HG02885 (cell line): ENCODE measurements at regions not wholly inside any gene's neighbourhood (a gene's known extent, or its start where the extent isn't known, plus 50 kb on each side); places are given as distances from the start of the nearest gene placed in this dataset.

Experiments
- ATAC-seq: cut with Tn5 transposase; IDR thresholded peaks from one replicate; pipeline ENCODE4 v1.9.1; 2021; ENCODE audit warnings: mild to moderate bottlenecking; ENCODE audit not compliant: unreplicated experiment, poor library complexity

DNA sequence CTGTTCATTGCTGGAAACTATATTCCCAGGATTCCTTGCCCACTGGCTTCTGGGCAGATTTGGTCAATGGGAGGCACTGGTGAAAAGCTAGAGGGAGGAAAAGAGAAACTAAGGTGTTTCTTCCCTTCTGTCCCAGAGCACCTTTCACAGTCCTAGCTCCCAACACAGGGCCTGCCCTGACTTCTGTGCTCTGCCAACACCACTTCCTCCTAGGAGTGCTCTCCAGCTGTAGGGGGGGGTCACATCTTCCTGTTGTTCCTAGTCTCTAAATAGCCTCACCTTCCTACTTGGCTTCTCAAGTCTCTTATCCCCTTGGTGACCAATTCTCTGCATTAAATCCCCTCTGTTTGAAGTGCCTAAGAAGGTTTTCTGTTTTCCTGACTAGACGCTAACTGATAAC, 115.4 kb downstream of the ADRB2 start:
- ATAC-seq: no peak

DNA sequence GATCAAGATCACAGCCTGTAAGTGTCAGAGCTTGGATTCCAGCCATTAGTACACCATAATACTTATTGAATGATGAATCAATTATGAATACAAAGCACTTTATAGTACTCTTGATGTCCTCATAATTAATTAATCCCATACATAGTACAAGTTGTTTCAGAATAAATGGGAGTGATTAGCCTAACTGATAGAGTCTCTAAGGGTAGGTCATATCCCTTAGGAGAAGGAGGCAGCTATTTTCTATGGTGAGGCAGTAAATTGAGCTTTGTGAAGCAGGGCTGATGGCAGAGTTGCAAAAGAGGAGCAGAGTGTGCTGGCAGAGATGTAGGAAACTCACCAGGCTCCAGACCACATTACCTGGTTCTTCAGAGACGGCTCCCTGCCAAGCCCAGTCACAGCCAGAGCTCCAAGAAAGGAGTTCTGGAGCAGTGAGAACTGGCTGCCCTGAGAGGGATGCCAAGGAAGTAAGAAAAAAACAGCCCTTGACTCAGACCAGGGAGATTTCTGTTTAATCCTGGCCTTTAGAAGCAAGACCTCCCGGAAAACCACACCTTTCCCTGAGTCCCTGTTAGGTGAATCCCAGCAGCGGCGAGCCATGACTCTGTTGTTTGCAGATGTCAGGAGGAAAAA, 112.9 kb downstream of the SH3TC2 start:
- no peak for ATAC-seq

DNA sequence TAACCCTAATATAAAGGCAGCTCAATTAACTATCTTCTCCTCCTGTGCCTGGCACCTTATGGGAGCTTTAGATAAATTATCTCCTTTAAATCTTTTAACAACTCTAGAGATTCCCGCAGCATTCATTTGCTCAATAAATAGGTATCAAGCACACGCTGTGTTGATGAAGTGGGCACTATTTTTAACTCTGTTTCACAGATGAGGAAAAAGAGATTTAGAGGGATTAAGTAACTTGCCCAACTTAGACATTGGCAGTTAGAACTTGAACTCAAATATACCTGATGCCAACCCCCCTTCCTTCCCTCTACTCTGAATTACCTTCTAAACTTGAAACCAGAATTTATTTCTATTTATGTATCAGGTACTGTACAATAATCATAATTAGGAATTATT, 112.4 kb downstream of the SH3TC2 start:
- ATAC-seq: no peak

DNA sequence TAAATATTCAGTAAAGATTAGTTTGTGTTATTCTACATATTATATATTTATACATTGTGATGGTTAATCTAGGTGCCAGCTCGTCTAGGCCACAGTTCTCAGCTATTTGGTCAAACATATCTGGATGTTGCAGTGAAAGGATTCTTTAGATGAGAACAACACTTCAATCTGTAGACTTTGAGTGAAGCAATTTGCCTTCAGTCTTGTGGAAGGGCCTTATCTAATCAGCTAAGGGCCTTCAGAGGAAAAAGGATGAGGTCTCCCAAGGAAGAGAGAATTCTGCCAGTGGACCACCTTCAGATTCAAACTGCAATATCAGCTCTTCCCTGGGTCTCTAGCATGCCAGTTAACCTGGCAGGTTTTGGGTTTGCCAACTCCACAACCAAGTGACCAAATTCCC, 112.0 kb downstream of the SH3TC2 start:
- no peak for ATAC-seq

DNA sequence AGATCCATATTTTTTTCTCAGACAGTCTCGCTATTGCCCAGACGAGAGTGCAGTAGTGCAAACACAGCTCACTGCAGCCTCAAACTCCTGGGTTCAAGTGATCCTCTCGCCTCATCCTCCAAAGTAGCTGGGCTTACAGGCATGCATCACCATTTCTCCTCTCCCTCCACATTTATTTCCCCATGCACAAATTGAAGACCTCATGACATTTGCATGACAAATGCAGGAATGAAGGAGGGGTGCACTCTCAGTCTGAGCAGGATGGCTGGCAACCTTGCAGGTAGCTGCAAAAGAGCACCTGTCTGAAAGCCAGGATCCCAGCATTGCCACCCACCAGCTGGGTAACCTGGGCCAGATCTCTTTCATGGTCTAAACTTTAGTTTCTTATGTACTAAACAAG, 111.2 kb downstream of the SH3TC2 start:
- no peak for ATAC-seq

DNA sequence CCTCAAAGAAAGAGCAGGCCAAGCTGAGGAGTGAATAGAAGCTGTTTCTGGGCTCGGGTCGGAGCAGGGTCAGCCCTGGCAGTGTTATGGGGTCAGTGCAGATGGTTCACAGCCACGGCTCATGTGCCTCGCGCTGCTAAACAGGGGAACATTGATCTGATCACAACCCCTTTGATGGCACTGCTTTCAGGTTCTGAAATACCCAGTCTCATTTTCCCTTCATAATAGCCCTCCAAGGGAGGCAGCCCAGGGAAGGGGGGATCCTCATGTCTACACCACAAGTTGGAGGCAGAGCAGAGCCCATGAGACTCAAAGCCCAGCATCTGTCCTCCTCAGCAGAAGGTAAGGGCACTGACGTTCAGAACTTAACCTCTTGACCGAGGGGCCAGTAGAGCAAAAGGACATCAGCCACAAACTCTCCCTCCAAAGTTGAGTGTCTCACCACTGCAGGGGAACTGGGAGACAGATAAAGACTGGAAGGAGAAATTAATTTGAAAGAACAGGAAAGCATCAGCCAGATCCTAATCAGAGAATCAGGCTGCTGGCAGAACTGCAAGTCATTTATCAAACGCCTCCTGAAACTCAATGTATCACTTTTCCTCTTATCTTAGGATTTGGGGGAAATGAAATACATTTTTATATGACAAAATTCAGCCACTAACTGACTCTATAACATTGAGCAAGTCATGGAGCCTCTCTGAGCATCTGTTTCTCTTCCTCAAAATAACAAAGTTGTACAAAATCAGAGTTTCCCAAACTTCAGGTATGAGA, 110.6 kb downstream of the SH3TC2 start:
- no peak for ATAC-seq

DNA sequence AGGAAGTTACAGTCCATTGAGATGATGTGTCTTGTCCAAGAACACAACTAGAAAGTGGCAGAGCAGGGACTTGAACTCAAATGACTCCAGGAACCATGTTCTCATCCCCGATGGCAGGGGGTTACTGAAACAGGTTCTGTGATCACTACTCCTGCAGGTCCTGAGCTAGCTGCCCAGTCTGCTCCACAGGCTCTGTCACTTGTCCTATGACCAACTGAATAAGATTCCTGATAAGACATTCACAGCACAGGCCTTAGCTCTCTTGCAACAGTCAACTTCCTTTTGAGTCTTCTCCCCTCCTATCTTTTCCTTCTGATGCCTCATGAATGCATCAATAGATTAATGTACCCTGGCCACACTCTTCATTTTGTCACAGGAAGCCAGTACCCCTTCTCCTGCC, 109.2 kb downstream of the SH3TC2 start:
- no peak for ATAC-seq
